GM12878 (cell line): ENCODE measurements at regions not wholly inside any gene's neighbourhood (a gene's known extent, or its start where the extent isn't known, plus 50 kb on each side); places are given as distances from the start of the nearest gene placed in this dataset.

ENCODE experiments used
- ATAC-seq: fragments of 200-7000 bp; cut with Tn5 transposase; 3 replicates; pipeline ENCODE4 v1.9.1; 2020; ENCODE audit warnings: mild to moderate bottlenecking, moderate library complexity
- BruUV-seq: library from RNA; stranded (reverse); fragments of 400-500 nt; replicated peaks from 2 replicates; lab custom pipeline; 2021; lab: Mats Ljungman, UMichigan
- CTCF ChIA-PET: fragments of 300-600 bp; sonication (Branson Sonifier 250); formaldehyde crosslinking; extraction: SDS; loops from one replicate; lab custom pipeline; 2021; ENCODE audit warnings: inconsistent platforms; lab: Yijun Ruan, JAX
- POLR2A ChIA-PET: fragments of 350-600 bp; formaldehyde crosslinking; extraction: SDS; loops from one replicate; lab custom pipeline; 2021; ENCODE audit warnings: inconsistent platforms; lab: Charles Lee
- RAD21 ChIA-PET: fragments of 300-600 bp; sonication (Branson Sonifier 250); formaldehyde crosslinking; loops from one replicate; lab custom pipeline; 2023; ENCODE audit warnings: antibody characterized with exemption; ENCODE audit not compliant: unreplicated experiment; lab: Charles Lee
- SMC1A ChIA-PET: fragments of 300-600 bp; sonication (Branson Sonifier 250); formaldehyde crosslinking; loops from one replicate; lab custom pipeline; 2023; ENCODE audit not compliant: unreplicated experiment, uncharacterized antibody; lab: Charles Lee
- DNase-seq: peaks from one replicate; pipeline ENCODE4 v3.0.0-alpha.2; 2011; ENCODE audit warnings: low read depth, low spot score
- FAIRE-seq: peaks from 3 replicates; lab custom pipeline; 2011; peaks lifted over from hg19 to GRCh38; lab: Jason Lieb, UNC
- H2AFZ ChIP-seq: 2 replicates; pipeline ENCODE4 v1.6.0; 2011; ENCODE audit warnings: low read depth, low read length, control low read depth; ENCODE audit not compliant: control insufficient read depth
- H3K27ac ChIP-seq: 2 replicates; pipeline ENCODE4 v1.5.1; 2011; ENCODE audit warnings: control low read depth; ENCODE audit not compliant: control insufficient read depth, insufficient read depth
- H3K27me3 ChIP-seq, 2 experiments: replicated peaks in 1 of 2; 2 replicates each; pipeline versions ENCODE4 v1.6.0 to v1.6.1; 2011; ENCODE audit warnings: low read length in 1 of 2; ENCODE audit not compliant: control insufficient read depth in 2 of 2, insufficient read depth in 2 of 2
- H3K36me3 ChIP-seq, 2 experiments: 2 replicates each; pipeline ENCODE4 v1.5.1; 2011; ENCODE audit warnings: low read length in 1 of 2; ENCODE audit not compliant: control insufficient read depth in 2 of 2, insufficient read depth in 2 of 2
- H3K4me1 ChIP-seq: 2 replicates; pipeline ENCODE4 v1.6.1; 2011; ENCODE audit warnings: mild to moderate bottlenecking, low read length, moderate library complexity, mixed read lengths; ENCODE audit not compliant: control insufficient read depth, insufficient read depth
- H3K4me2 ChIP-seq: 2 replicates; pipeline ENCODE4 v1.6.0; 2011; ENCODE audit warnings: control low read depth; ENCODE audit not compliant: control insufficient read depth, insufficient read depth
- H3K4me3 ChIP-seq: fragments of 200-600 bp; sonication (generic); 2 replicates; pipeline ENCODE4 v1.5.1; 2016
- H3K79me2 ChIP-seq: 2 replicates; pipeline ENCODE4 v1.6.0; 2011; ENCODE audit warnings: low read length; ENCODE audit not compliant: control insufficient read depth, insufficient read depth
- H3K9ac ChIP-seq: 2 replicates; pipeline ENCODE4 v1.8.0; 2011; ENCODE audit warnings: low read length, control low read depth, mixed read lengths; ENCODE audit not compliant: control insufficient read depth, insufficient read depth
- H3K9me3 ChIP-seq: replicated peaks from 3 replicates; pipeline ENCODE4 v1.5.1; 2011; ENCODE audit warnings: mild to moderate bottlenecking, low read length; ENCODE audit not compliant: control insufficient read depth, insufficient read depth
- H4K20me1 ChIP-seq: 2 replicates; pipeline ENCODE4 v1.6.0; 2011; ENCODE audit not compliant: control insufficient read depth, insufficient read depth
- ASH2L ChIP-seq: fragments of 300-600, 200-600 bp; sonication (generic); IDR thresholded peaks from 2 replicates; pipeline ENCODE4 v1.6.1; 2017; ENCODE audit warnings: low read depth, mild to moderate bottlenecking, borderline replicate concordance
- ATF2 ChIP-seq: IDR thresholded peaks from 2 replicates; pipeline ENCODE4 v1.6.1; 2012; ENCODE audit warnings: low read length, inconsistent platforms
- BHLHE40 ChIP-seq, 2 experiments: fragments of 450-650 bp in 1 of 2; IDR thresholded peaks; 2 replicates each; pipeline ENCODE4 v1.6.1; 2011 to 2017; ENCODE audit warnings: low read depth in 2 of 2, borderline replicate concordance in 1 of 2, improper control_type of control experiment in 1 of 2, low read length in 1 of 2, mild to moderate bottlenecking in 1 of 2
- CREB1 ChIP-seq: IDR thresholded peaks from 2 replicates; pipeline ENCODE4 v1.6.1; 2012; ENCODE audit warnings: low read depth, mild to moderate bottlenecking, inconsistent platforms
- GABPA ChIP-seq: IDR thresholded peaks from 2 replicates; pipeline ENCODE4 v1.6.1; 2014; ENCODE audit warnings: antibody characterized with exemption, low read depth, mild to moderate bottlenecking, inconsistent platforms
- HDAC2 ChIP-seq: fragments of 200-600 bp; sonication (generic); IDR thresholded peaks from 2 replicates; pipeline ENCODE4 v1.6.1; 2017
- HDAC6 ChIP-seq: fragments of 200-600 bp; sonication (generic); IDR thresholded peaks from one replicate; pipeline ENCODE4 v1.8.0; 2017; ENCODE audit warnings: antibody characterized with exemption; ENCODE audit not compliant: unreplicated experiment
- MAX ChIP-seq: IDR thresholded peaks from 2 replicates; pipeline ENCODE4 v1.6.1; 2012; ENCODE audit warnings: low read depth, low read length, improper control_type of control experiment
- NBN ChIP-seq: fragments of 450-650 bp; IDR thresholded peaks from 2 replicates; pipeline ENCODE4 v1.6.1; 2016
- NFYA ChIP-seq: IDR thresholded peaks from 2 replicates; pipeline ENCODE4 v1.6.1; 2011; ENCODE audit warnings: low read depth, mild to moderate bottlenecking, low read length, improper control_type of control experiment, borderline replicate concordance
- PAX5 ChIP-seq: IDR thresholded peaks from 2 replicates; pipeline ENCODE4 v1.6.1; 2011; ENCODE audit warnings: low read depth, low read length, borderline replicate concordance
- POLR2AphosphoS5 ChIP-seq: IDR thresholded peaks from 2 replicates; pipeline ENCODE4 v1.6.1; 2011; ENCODE audit warnings: mild to moderate bottlenecking, low read length, inconsistent platforms
- SREBF1 ChIP-seq: IDR thresholded peaks from 2 replicates; pipeline ENCODE4 v1.6.1; 2012; ENCODE audit warnings: mild to moderate bottlenecking, low read length
- TARDBP ChIP-seq: IDR thresholded peaks from 2 replicates; pipeline ENCODE4 v1.6.1; 2016; ENCODE audit warnings: borderline replicate concordance
- ZNF24 ChIP-seq: fragments of 450-650 bp; IDR thresholded peaks from 2 replicates; pipeline ENCODE4 v1.6.1; 2017; ENCODE audit warnings: antibody characterized with exemption, mild to moderate bottlenecking
- ZNF274 ChIP-seq: IDR thresholded peaks from one replicate; pipeline ENCODE4 v1.8.0; 2011; ENCODE audit not compliant: insufficient read length, insufficient read depth
- ZSCAN29 ChIP-seq: fragments of 450-650 bp; IDR thresholded peaks from 2 replicates; pipeline ENCODE4 v1.6.1; 2017; ENCODE audit warnings: mild to moderate bottlenecking, moderate library complexity
- WGBS: methylation state at CpG from one replicate; pipeline ENCODE4 v1.1.6; 2016; ENCODE audit warnings: low lambda C conversion rate; ENCODE audit not compliant: insufficient replicate concordance, insufficient coverage; ENCODE audit errors: missing lambda C conversion rate; 5-methylcytosine and 5-hydroxymethylcytosine counted together
- in situ Hi-C: fragments of 300-500 bp; cut with MboI; formaldehyde crosslinking; loops from 9 replicates; pipeline ENCODE4 v1.14.3; 2018; ENCODE audit warnings: mixed read lengths
- intact Hi-C: fragments of 100-400 bp; cut with micrococcal nuclease; formaldehyde crosslinking; loops from one replicate; pipeline ENCODE4 v1.14.2; 2022; ENCODE audit not compliant: unreplicated experiment
- TF ChIP-seq, protein P1 (sequence below): IDR thresholded peaks from 2 replicates; pipeline ENCODE4 v1.6.1; 2011; ENCODE audit warnings: borderline replicate concordance, low read depth, mild to moderate bottlenecking, moderate library complexity, mixed read lengths, low read length; ENCODE audit not compliant: insufficient read depth; ENCODE audit errors: extremely low read length
- TF ChIP-seq, protein P2 (sequence below): fragments of 450-650 bp; IDR thresholded peaks from 2 replicates; pipeline ENCODE4 v1.6.1; 2018; ENCODE audit warnings: borderline replicate concordance, mild to moderate bottlenecking; ENCODE audit not compliant: partially characterized antibody

DNA sequence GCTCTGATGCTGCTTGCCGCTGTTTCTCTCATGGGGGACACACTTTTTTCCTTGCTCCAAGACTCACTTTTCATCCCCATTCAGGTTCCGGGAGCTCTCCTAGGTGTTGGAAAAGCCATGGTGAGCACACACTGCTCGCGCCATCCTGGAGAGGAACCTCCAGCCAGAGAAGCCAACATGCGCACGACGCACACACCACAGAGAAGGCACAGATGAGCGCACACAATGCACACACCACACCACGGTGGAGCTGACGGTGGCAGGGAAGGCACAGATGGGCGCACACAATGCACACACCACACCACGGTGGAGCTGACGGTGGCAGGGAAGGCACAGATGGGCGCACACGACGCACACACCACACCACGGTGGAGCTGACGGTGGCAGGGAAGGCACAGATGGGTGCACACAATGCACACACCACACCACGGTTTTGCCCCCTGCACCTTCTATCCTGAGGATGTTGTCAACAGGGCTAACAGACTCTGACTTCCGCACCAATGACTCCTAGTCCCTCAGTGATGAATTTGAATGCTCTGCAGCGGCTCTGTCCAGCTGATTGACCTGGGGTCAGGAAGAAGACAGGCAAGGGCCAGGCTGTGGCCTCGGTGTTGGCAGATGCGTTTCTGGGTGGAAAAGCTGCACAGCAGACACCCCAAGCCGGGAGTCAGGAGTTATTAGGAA, 154.7 kb downstream of the ERMARD start (continued):
- TF ChIP-seq ASH2L (no peak), BHLHE40 (IDR thresholded peaks at IDR 0.05; ENCODE audit: borderline replicate concordance in 1 of 2, low read depth in 2 of 2, low read length in 1 of 2) (no peak)

DNA sequence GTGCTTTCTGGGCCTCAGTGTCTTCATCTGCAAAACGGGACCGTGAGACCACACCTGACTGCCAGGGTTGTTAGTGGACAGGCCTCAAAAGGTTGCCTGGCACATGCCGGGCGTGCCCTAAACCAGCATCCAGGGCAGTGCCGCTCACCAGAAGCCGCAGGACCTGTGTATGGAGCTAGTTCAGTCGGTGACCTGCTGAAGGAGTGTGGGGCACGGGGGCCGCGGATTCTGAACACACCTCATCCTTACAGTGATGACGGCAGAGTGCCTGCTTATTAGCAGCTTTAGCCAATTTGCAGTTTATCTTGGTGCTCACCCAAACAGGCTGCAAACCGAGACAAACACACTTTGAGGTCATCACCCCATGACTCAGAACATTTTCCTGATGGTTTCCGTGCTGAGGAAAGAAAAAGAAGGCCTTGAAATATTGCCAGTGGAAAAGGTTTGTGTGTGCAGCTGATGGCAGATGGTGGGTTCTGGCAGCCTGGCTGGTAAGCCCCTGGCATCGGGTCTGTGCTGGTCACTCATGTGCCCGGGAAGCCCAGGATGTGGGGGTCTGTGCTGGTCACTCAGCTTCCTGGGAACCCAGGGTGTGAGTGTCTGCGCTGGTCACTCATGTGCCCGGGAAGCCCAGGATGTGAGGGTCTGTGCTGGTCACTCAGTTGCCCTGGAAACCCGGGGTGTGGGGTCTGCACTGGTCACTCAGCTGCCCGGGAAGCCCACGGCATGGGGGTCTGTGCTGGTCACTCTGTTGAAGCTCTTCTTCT, 153.8 kb downstream of the ERMARD start:
- Histone ChIP-seq H4K20me1 (no peaks in the 10 kb centered on the region), H3K79me2 (no peaks in the 10 kb centered on the region), H3K27me3 (no peaks in the 10 kb centered on the region), H3K9ac (no peak overlapping the region), H3K4me3 (no peak overlapping the region), H3K36me3 (no peaks in the 10 kb centered on the region), H3K9me3 (no peaks in the 10 kb centered on the region; the same call in 2 of the 3 replicates), H2AFZ (no peak overlapping the region), H3K4me2 (no peak overlapping the region), H3K27ac (no peak overlapping the region), H3K4me1 (no peaks in the 10 kb centered on the region)
- no TSS peak for BruUV-seq
- CTCF ChIA-PET: no interaction called here
- no peak for DNase-seq
- ATAC-seq: no peak
- FAIRE-seq: no peak
- POLR2A ChIA-PET: no interaction called here
- RAD21 ChIA-PET: no interaction called here
- intact Hi-C loops (no loop called here), in situ Hi-C loops (no loop called here)
- 39% methylated on average over 20 of the region's 20 CpGs for WGBS
- SMC1A ChIA-PET: no interaction called here
- TF ChIP-seq HDAC6 (no peak), NBN (no peak), SREBF1 (no peak), ZNF274 (no peak), ATF2 (no peak), POLR2AphosphoS5 (no peak), MAX (no peak), PAX5 (no peak), HDAC2 (no peak), NFYA (no peak), ZNF24 (no peak), GABPA (no peak), TARDBP (no peak), CREB1 (no peak), ZSCAN29 (no peak)
- TF ChIP-seq, protein P1, sequence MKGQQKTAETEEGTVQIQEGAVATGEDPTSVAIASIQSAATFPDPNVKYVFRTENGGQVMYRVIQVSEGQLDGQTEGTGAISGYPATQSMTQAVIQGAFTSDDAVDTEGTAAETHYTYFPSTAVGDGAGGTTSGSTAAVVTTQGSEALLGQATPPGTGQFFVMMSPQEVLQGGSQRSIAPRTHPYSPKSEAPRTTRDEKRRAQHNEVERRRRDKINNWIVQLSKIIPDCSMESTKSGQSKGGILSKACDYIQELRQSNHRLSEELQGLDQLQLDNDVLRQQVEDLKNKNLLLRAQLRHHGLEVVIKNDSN: no peak
- TF ChIP-seq, protein P2, sequence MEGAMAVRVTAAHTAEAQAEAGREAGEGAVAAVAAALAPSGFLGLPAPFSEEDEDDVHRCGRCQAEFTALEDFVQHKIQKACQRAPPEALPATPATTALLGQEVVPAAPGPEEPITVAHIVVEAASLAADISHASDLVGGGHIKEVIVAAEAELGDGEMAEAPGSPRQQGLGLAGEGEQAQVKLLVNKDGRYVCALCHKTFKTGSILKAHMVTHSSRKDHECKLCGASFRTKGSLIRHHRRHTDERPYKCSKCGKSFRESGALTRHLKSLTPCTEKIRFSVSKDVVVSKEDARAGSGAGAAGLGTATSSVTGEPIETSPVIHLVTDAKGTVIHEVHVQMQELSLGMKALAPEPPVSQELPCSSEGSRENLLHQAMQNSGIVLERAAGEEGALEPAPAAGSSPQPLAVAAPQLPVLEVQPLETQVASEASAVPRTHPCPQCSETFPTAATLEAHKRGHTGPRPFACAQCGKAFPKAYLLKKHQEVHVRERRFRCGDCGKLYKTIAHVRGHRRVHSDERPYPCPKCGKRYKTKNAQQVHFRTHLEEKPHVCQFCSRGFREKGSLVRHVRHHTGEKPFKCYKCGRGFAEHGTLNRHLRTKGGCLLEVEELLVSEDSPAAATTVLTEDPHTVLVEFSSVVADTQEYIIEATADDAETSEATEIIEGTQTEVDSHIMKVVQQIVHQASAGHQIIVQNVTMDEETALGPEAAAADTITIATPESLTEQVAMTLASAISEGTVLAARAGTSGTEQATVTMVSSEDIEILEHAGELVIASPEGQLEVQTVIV: no peak
